ENCODE measurements at regions not wholly inside any gene's neighbourhood (a gene's known extent, or its start where the extent isn't known, plus 50 kb on each side); places are given as distances from the start of the nearest gene placed in this dataset.

- TF ChIP-seq, protein P1, sequence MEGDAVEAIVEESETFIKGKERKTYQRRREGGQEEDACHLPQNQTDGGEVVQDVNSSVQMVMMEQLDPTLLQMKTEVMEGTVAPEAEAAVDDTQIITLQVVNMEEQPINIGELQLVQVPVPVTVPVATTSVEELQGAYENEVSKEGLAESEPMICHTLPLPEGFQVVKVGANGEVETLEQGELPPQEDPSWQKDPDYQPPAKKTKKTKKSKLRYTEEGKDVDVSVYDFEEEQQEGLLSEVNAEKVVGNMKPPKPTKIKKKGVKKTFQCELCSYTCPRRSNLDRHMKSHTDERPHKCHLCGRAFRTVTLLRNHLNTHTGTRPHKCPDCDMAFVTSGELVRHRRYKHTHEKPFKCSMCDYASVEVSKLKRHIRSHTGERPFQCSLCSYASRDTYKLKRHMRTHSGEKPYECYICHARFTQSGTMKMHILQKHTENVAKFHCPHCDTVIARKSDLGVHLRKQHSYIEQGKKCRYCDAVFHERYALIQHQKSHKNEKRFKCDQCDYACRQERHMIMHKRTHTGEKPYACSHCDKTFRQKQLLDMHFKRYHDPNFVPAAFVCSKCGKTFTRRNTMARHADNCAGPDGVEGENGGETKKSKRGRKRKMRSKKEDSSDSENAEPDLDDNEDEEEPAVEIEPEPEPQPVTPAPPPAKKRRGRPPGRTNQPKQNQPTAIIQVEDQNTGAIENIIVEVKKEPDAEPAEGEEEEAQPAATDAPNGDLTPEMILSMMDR (IDR thresholded peaks at IDR 0.05) = no peak
- TF ChIP-seq EZH2 (IDR thresholded peaks at IDR 0.05) = no peak
- no peak for TF ChIP-seq EZH2phosphoT487 (IDR thresholded peaks at IDR 0.05)
These were observed 145.5 kb upstream of the FOXF1 start for GRCh38 chr16:86364653-86365380.

Data from neural progenitor cell (in vitro differentiated cells).